Loucy (cell line): ENCODE measurements at regions not wholly inside any gene's neighbourhood (a gene's known extent, or its start where the extent isn't known, plus 50 kb on each side); places are given as distances from the start of the nearest gene placed in this dataset.

Experiments used
- H2AFZ ChIP-seq: fragments of 200-600 bp; sonication (generic); 2 replicates; pipeline ENCODE4 v1.6.0; 2016; ENCODE audit warnings: antibody characterized with exemption, mild to moderate bottlenecking, low read length, moderate library complexity
- H3F3A ChIP-seq: fragments of 200-600 bp; 2 replicates; pipeline ENCODE4 v1.6.0; 2016; ENCODE audit warnings: antibody characterized with exemption, low read depth, mild to moderate bottlenecking
- H3K27me3 ChIP-seq: fragments of 200-600 bp; sonication (generic); 2 replicates; pipeline ENCODE4 v1.6.1; 2014; ENCODE audit warnings: low read length, mild to moderate bottlenecking; ENCODE audit not compliant: insufficient read depth, poor library complexity, severe bottlenecking
- H3K36me3 ChIP-seq: fragments of 200-600 bp; sonication (generic); 2 replicates; pipeline ENCODE4 v1.6.1; 2016; ENCODE audit warnings: low read length; ENCODE audit not compliant: insufficient read depth
- H3K4me1 ChIP-seq: fragments of 200-600 bp; sonication (generic); 2 replicates; pipeline ENCODE4 v1.5.1; 2014; ENCODE audit warnings: low read length, mild to moderate bottlenecking; ENCODE audit not compliant: insufficient read depth, poor library complexity, severe bottlenecking
- H3K4me2 ChIP-seq: fragments of 200-600 bp; sonication (generic); 2 replicates; pipeline ENCODE4 v1.6.0; 2014; ENCODE audit warnings: antibody characterized with exemption, low read length, low read depth, mild to moderate bottlenecking; ENCODE audit not compliant: poor library complexity, severe bottlenecking
- H3K4me3 ChIP-seq: fragments of 200-600 bp; sonication (generic); 2 replicates; pipeline ENCODE4 v1.5.1; 2014; ENCODE audit warnings: low read length, mild to moderate bottlenecking, mixed read lengths; ENCODE audit not compliant: poor library complexity, severe bottlenecking
- H3K79me2 ChIP-seq: fragments of 200-600 bp; sonication (generic); 2 replicates; pipeline ENCODE4 v1.6.1; 2014; ENCODE audit warnings: low read length; ENCODE audit not compliant: insufficient read depth
- H3K9ac ChIP-seq: fragments of 200-600 bp; sonication (generic); 2 replicates; pipeline ENCODE4 v1.6.0; 2014; ENCODE audit warnings: mild to moderate bottlenecking, low read depth, low read length, moderate library complexity; ENCODE audit not compliant: poor library complexity, severe bottlenecking
- H3K9me2 ChIP-seq: fragments of 200-600 bp; sonication (generic); replicated peaks from 2 replicates; pipeline ENCODE4 v1.6.1; 2016; ENCODE audit warnings: low read depth, low read length, mixed read lengths
- H3K9me3 ChIP-seq: fragments of 200-600 bp; sonication (generic); 2 replicates; pipeline ENCODE4 v1.6.1; 2014; ENCODE audit warnings: mild to moderate bottlenecking, antibody characterized with exemption, low read length, low read depth; ENCODE audit not compliant: insufficient read depth
- H4K20me1 ChIP-seq: fragments of 200-600 bp; sonication (generic); 2 replicates; pipeline ENCODE4 v1.6.0; 2014; ENCODE audit warnings: antibody characterized with exemption, low read length, mild to moderate bottlenecking; ENCODE audit not compliant: insufficient read depth, poor library complexity, severe bottlenecking
- CTCF ChIP-seq: fragments of 200-600 bp; sonication (generic); conservative IDR thresholded peaks from 2 replicates; pipeline ENCODE4 v1.5.1; 2014; ENCODE audit warnings: mild to moderate bottlenecking, antibody characterized with exemption, low read length
- EZH2phosphoT487 ChIP-seq: fragments of 200-600 bp; IDR thresholded peaks from 2 replicates; pipeline ENCODE4 v1.6.1; 2018; ENCODE audit warnings: antibody characterized with exemption, mild to moderate bottlenecking, moderate library complexity, borderline replicate concordance

- H3K4me3 ChIP-seq = no peak overlapping the region
- no peaks in the 10 kb centered on the region for H4K20me1 ChIP-seq
- H3K36me3 ChIP-seq = no peaks in the 10 kb centered on the region
Observed at GRCh38 chr1:14326857-14327256, 271.6 kb upstream of the KAZN start.

GRCh38 chr1:14328685-14329084, 269.8 kb upstream of the KAZN start:
- Histone ChIP-seq H3K27me3 (no peaks in the 10 kb centered on the region), H3K4me3 (no peak overlapping the region), H3K4me2 (no peak overlapping the region), H3K79me2 (no peaks in the 10 kb centered on the region), H3F3A (no peaks in the 10 kb centered on the region), H3K9ac (no peak overlapping the region), H3K9me2 (no peaks in the 10 kb centered on the region), H3K9me3 (no peaks in the 10 kb centered on the region; the same call in 1 of the 2 replicates), H2AFZ (no peak overlapping the region), H3K4me1 (no peaks in the 10 kb centered on the region), H4K20me1 (no peaks in the 10 kb centered on the region), H3K36me3 (no peaks in the 10 kb centered on the region)
- TF ChIP-seq EZH2phosphoT487 = no peak
- TF ChIP-seq CTCF = no peak

More at GRCh38 chr1:14326857-14327256, 271.6 kb upstream of the KAZN start:
- Histone ChIP-seq H3K79me2 (no peaks in the 10 kb centered on the region), H3K4me1 (no peaks in the 10 kb centered on the region), H3K4me2 (no peak overlapping the region), H3K27me3 (no peaks in the 10 kb centered on the region), H3K9ac (no peak overlapping the region), H3K9me2 (no peaks in the 10 kb centered on the region), H3K9me3 (no peaks in the 10 kb centered on the region), H3F3A (no peaks in the 10 kb centered on the region), H2AFZ (no peak overlapping the region)
- TF ChIP-seq CTCF = no peak
- TF ChIP-seq EZH2phosphoT487 = no peak

GRCh38 chr1:14332158-14332557, 266.3 kb upstream of the KAZN start:
- Histone ChIP-seq H3K36me3 (no peaks in the 10 kb centered on the region), H3K79me2 (no peaks in the 10 kb centered on the region), H3K9me2 (no peaks in the 10 kb centered on the region), H3K4me1 (no peaks in the 10 kb centered on the region), H4K20me1 (no peaks in the 10 kb centered on the region), H3K9me3 (no peaks in the 10 kb centered on the region; the same call in 1 of the 2 replicates), H3F3A (no peaks in the 10 kb centered on the region), H3K4me3 (no peak overlapping the region), H2AFZ (0 out of 2 replicates have a peak overlapping the region, but pooled peaks have one; percentile 43), H3K4me2 (no peak overlapping the region), H3K9ac (no peak overlapping the region), H3K27me3 (no peaks in the 10 kb centered on the region)
- no peak for TF ChIP-seq CTCF
- no peak for TF ChIP-seq EZH2phosphoT487
